Ishikawa (cell line): ENCODE measurements at regions not wholly inside any gene's neighbourhood (a gene's known extent, or its start where the extent isn't known, plus 50 kb on each side); places are given as distances from the start of the nearest gene placed in this dataset.

ENCODE experiments used
- CEBPB ChIP-seq: IDR thresholded peaks from 2 replicates; pipeline ENCODE4 v1.6.1; 2012
- CREB1 ChIP-seq: IDR thresholded peaks from 2 replicates; pipeline ENCODE4 v1.6.1; 2012; ENCODE audit warnings: low read depth
- EP300 ChIP-seq: IDR thresholded peaks from 2 replicates; pipeline ENCODE4 v1.6.1; 2012; ENCODE audit warnings: borderline replicate concordance
- MAX ChIP-seq: IDR thresholded peaks from 2 replicates; pipeline ENCODE4 v1.6.1; 2012
- RAD21 ChIP-seq: IDR thresholded peaks from 2 replicates; pipeline ENCODE4 v1.6.1; 2012; ENCODE audit warnings: low read depth
- TAF1 ChIP-seq: IDR thresholded peaks from 2 replicates; pipeline ENCODE4 v1.6.1; 2012; ENCODE audit warnings: low read depth, mild to moderate bottlenecking
- TCF12 ChIP-seq: IDR thresholded peaks from 2 replicates; pipeline ENCODE4 v1.6.1; 2012; ENCODE audit warnings: low read depth
- USF1 ChIP-seq: IDR thresholded peaks from 2 replicates; pipeline ENCODE4 v1.6.1; 2012
- YY1 ChIP-seq: IDR thresholded peaks from 2 replicates; pipeline ENCODE4 v1.6.1; 2012; ENCODE audit warnings: low read depth
- TF ChIP-seq, protein P1 (sequence below): IDR thresholded peaks from 2 replicates; pipeline ENCODE4 v1.6.1; 2012; ENCODE audit warnings: low read depth, mild to moderate bottlenecking

GRCh38 chr5:121745407-121745806, 106.3 kb upstream of the FTMT start:
- no peak for TF ChIP-seq CEBPB
- TF ChIP-seq TCF12: no peak
- TF ChIP-seq EP300: no peak
- TF ChIP-seq CREB1: no peak
- no peak for TF ChIP-seq RAD21
- TF ChIP-seq MAX: no peak
- no peak for TF ChIP-seq TAF1
- no peak for TF ChIP-seq YY1
- TF ChIP-seq USF1: no peak
- TF ChIP-seq, protein P1, sequence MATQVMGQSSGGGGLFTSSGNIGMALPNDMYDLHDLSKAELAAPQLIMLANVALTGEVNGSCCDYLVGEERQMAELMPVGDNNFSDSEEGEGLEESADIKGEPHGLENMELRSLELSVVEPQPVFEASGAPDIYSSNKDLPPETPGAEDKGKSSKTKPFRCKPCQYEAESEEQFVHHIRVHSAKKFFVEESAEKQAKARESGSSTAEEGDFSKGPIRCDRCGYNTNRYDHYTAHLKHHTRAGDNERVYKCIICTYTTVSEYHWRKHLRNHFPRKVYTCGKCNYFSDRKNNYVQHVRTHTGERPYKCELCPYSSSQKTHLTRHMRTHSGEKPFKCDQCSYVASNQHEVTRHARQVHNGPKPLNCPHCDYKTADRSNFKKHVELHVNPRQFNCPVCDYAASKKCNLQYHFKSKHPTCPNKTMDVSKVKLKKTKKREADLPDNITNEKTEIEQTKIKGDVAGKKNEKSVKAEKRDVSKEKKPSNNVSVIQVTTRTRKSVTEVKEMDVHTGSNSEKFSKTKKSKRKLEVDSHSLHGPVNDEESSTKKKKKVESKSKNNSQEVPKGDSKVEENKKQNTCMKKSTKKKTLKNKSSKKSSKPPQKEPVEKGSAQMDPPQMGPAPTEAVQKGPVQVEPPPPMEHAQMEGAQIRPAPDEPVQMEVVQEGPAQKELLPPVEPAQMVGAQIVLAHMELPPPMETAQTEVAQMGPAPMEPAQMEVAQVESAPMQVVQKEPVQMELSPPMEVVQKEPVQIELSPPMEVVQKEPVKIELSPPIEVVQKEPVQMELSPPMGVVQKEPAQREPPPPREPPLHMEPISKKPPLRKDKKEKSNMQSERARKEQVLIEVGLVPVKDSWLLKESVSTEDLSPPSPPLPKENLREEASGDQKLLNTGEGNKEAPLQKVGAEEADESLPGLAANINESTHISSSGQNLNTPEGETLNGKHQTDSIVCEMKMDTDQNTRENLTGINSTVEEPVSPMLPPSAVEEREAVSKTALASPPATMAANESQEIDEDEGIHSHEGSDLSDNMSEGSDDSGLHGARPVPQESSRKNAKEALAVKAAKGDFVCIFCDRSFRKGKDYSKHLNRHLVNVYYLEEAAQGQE: no peak
